PC-9 (cell line): ENCODE measurements at regions not wholly inside any gene's neighbourhood (a gene's known extent, or its start where the extent isn't known, plus 50 kb on each side); places are given as distances from the start of the nearest gene placed in this dataset.

Experiments
- BruUV-seq: library from RNA; stranded (reverse); fragments of 400-500 nt; replicated peaks from 2 replicates; lab custom pipeline; 2021; lab: Mats Ljungman, UMichigan
- CTCF ChIA-PET: fragments of 300-600 bp; sonication (Branson Sonifier 250); formaldehyde crosslinking; loops from one replicate; lab custom pipeline; 2022; ENCODE audit warnings: antibody characterized with exemption; lab: Charles Lee
- POLR2A ChIA-PET: fragments of 300-600 bp; sonication (Branson Sonifier 250); formaldehyde crosslinking; loops from one replicate; lab custom pipeline; 2022; ENCODE audit warnings: antibody characterized with exemption; ENCODE audit not compliant: unreplicated experiment; lab: Charles Lee
- DNase-seq, 2 experiments: peaks; one replicate each; pipeline versions ENCODE4 v3.0.0 to v3.0.0-alpha.2; 2015 to 2022; ENCODE audit warnings: mixed read lengths in 1 of 2
- H2AFZ ChIP-seq: fragments of 200-600 bp; sonication (generic); 2 replicates; pipeline ENCODE4 v1.8.1; 2017; ENCODE audit warnings: antibody characterized with exemption
- H3F3A ChIP-seq: fragments of 200-600 bp; sonication (generic); 2 replicates; pipeline ENCODE4 v1.8.1; 2017; ENCODE audit warnings: antibody characterized with exemption, mild to moderate bottlenecking, low read depth; ENCODE audit not compliant: insufficient read depth
- H3K27ac ChIP-seq: fragments of 200-600 bp; sonication (generic); 2 replicates; pipeline ENCODE4 v1.6.1; 2016; ENCODE audit warnings: mixed run types
- H3K27me3 ChIP-seq: fragments of 200-600 bp; sonication (generic); 2 replicates; pipeline ENCODE4 v1.6.1; 2016; ENCODE audit warnings: low read depth, mixed run types; ENCODE audit not compliant: insufficient read depth
- H3K36me3 ChIP-seq: fragments of 200-600 bp; sonication (generic); 2 replicates; pipeline ENCODE4 v1.6.1; 2016; ENCODE audit warnings: low read depth, mixed run types
- H3K4me1 ChIP-seq: fragments of 200-600 bp; sonication (generic); replicated peaks from 2 replicates; pipeline ENCODE4 v1.6.1; 2016; ENCODE audit warnings: mixed run types; ENCODE audit not compliant: insufficient read depth
- H3K4me2 ChIP-seq: fragments of 200-600 bp; sonication (generic); 2 replicates; pipeline ENCODE4 v1.6.1; 2017; ENCODE audit warnings: mixed run types
- H3K4me3 ChIP-seq: fragments of 200-600 bp; sonication (generic); 2 replicates; pipeline ENCODE4 v1.6.1; 2016; ENCODE audit warnings: mixed run types
- H3K79me2 ChIP-seq: fragments of 200-600 bp; sonication (generic); 2 replicates; pipeline ENCODE4 v1.6.1; 2017; ENCODE audit warnings: low read depth, mixed run types
- H3K9me2 ChIP-seq: fragments of 200-600 bp; sonication (generic); 2 replicates; pipeline ENCODE4 v1.8.1; 2017; ENCODE audit warnings: mild to moderate bottlenecking; ENCODE audit not compliant: insufficient read depth
- H3K9me3 ChIP-seq: fragments of 200-600 bp; sonication (generic); 2 replicates; pipeline ENCODE4 v1.8.1; 2016; ENCODE audit warnings: low read depth; ENCODE audit not compliant: insufficient read depth
- H4K20me1 ChIP-seq: fragments of 200-600 bp; sonication (generic); 2 replicates; pipeline ENCODE4 v1.8.1; 2017; ENCODE audit not compliant: insufficient read depth
- EZH2 ChIP-seq: fragments of 200-600 bp; sonication (generic); IDR thresholded peaks from 2 replicates; pipeline ENCODE4 v1.8.0; 2017; ENCODE audit warnings: antibody characterized with exemption, low read depth
- intact Hi-C: fragments of 100-400 bp; cut with micrococcal nuclease; formaldehyde crosslinking; loops from one replicate; pipeline ENCODE4 v1.10.0; 2022; ENCODE audit not compliant: unreplicated experiment
- TF ChIP-seq, protein P1 (sequence below): fragments of 200-600 bp; sonication (generic); conservative IDR thresholded peaks from 2 replicates; pipeline ENCODE4 v1.6.1; 2017; ENCODE audit warnings: mixed run types, antibody characterized with exemption, mild to moderate bottlenecking, moderate library complexity

DNA sequence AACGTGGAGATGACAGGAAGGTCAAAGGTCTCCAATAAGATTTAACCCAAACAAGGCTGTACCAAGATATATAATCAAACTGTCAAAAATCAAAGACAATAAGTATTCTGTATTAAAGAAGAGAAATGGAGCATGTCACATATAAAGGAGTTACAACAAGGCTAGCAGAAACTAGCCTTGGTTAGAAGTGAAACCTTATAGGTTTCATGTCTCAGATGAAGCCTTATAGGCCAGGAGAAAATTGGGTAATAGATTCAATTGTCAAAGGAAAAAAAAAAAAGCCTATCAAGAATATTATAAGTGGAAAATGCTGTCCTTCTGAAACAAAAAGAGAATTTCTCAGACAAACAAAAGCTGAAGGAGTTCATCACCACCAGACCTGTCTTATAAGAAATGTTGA lies 419.4 kb downstream of the CDH11 start:
- no peak overlapping the region for H3K27ac ChIP-seq
- CTCF ChIA-PET: interaction anchor here (0.7 kb wide), 1 partner anchor 17 kb away, joined by 4 read pairs; no protein-coding TSS in a partner anchor
- no peak overlapping the region for H3K4me2 ChIP-seq
- H3K27me3 ChIP-seq: no peaks in the 10 kb centered on the region
- no peaks in the 10 kb centered on the region for H3K4me1 ChIP-seq
- no peak for DNase-seq
- intact Hi-C loops: no loop called here
- H3K9me2 ChIP-seq: no peaks in the 10 kb centered on the region
- TF ChIP-seq, protein P1, sequence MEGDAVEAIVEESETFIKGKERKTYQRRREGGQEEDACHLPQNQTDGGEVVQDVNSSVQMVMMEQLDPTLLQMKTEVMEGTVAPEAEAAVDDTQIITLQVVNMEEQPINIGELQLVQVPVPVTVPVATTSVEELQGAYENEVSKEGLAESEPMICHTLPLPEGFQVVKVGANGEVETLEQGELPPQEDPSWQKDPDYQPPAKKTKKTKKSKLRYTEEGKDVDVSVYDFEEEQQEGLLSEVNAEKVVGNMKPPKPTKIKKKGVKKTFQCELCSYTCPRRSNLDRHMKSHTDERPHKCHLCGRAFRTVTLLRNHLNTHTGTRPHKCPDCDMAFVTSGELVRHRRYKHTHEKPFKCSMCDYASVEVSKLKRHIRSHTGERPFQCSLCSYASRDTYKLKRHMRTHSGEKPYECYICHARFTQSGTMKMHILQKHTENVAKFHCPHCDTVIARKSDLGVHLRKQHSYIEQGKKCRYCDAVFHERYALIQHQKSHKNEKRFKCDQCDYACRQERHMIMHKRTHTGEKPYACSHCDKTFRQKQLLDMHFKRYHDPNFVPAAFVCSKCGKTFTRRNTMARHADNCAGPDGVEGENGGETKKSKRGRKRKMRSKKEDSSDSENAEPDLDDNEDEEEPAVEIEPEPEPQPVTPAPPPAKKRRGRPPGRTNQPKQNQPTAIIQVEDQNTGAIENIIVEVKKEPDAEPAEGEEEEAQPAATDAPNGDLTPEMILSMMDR: no peak
- no peak for TF ChIP-seq EZH2
- H2AFZ ChIP-seq: no peak overlapping the region
- H3K36me3 ChIP-seq: no peaks in the 10 kb centered on the region
- no peaks in the 10 kb centered on the region for H3K79me2 ChIP-seq
- no peak overlapping the region for H3K4me3 ChIP-seq
- no TSS peak for BruUV-seq
- H3K9me3 ChIP-seq: no peaks in the 10 kb centered on the region
- POLR2A ChIA-PET: no interaction called here
- H3F3A ChIP-seq: no peaks in the 10 kb centered on the region
- no peaks in the 10 kb centered on the region for H4K20me1 ChIP-seq

DNA sequence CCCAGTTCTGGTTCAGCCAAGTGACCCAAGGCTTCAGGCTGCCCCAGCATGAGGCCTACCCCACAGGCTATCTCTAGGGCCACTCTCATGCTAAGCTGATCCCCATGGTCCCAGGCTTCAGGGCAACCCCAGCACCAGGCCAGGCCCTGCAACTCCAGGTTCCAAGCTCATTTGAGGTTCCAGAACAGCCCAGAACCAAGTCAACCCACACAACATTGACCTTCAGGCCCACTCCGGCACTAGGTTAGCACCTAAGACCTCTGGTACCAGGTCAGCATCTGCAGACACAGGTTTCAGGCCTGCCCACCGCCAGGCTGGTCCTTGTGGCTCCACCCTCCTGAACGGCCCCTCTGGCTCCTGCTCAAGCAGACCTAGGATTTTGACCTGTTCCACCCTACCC lies 421.2 kb downstream of the CDH11 start:
- no TSS peak for BruUV-seq
- CTCF ChIA-PET: no interaction called here
- intact Hi-C loops: no loop called here

GRCh38 chr16:64696866-64697265 lies 425.0 kb downstream of the CDH11 start:
- Histone ChIP-seq H3K79me2 (no peaks in the 10 kb centered on the region), H3K27ac (no peak overlapping the region), H3K4me3 (no peak overlapping the region), H3K4me2 (no peak overlapping the region), H3K36me3 (no peaks in the 10 kb centered on the region), H3K9me3 (no peaks in the 10 kb centered on the region), H4K20me1 (no peaks in the 10 kb centered on the region), H3F3A (no peaks in the 10 kb centered on the region), H2AFZ (no peak overlapping the region), H3K9me2 (no peaks in the 10 kb centered on the region), H3K27me3 (no peaks in the 10 kb centered on the region), H3K4me1 (no peaks in the 10 kb centered on the region)
- CTCF ChIA-PET: no interaction called here
- intact Hi-C loops: no loop called here
- BruUV-seq: no TSS peak
- POLR2A ChIA-PET: no interaction called here
- no peak for TF ChIP-seq EZH2
- TF ChIP-seq, protein P1: no peak
- no peak for DNase-seq

More for the DNA sequence above, 421.2 kb downstream of the CDH11 start:
- H3K9me3 ChIP-seq: no peaks in the 10 kb centered on the region
- no peaks in the 10 kb centered on the region for H4K20me1 ChIP-seq
- no peak overlapping the region for H2AFZ ChIP-seq
- H3K36me3 ChIP-seq: no peaks in the 10 kb centered on the region
- no peak for TF ChIP-seq EZH2
- TF ChIP-seq, protein P1: no peak
- H3K9me2 ChIP-seq: no peaks in the 10 kb centered on the region
- H3K4me3 ChIP-seq: no peak overlapping the region
- H3K4me1 ChIP-seq: no peaks in the 10 kb centered on the region
- no peak for DNase-seq
- no peak overlapping the region for H3K27ac ChIP-seq
- H3F3A ChIP-seq: no peaks in the 10 kb centered on the region
- H3K27me3 ChIP-seq: no peaks in the 10 kb centered on the region
- no peaks in the 10 kb centered on the region for H3K79me2 ChIP-seq
- POLR2A ChIA-PET: no interaction called here
- H3K4me2 ChIP-seq: no peak overlapping the region
